ENCODE measurements at regions not wholly inside any gene's neighbourhood (a gene's known extent, or its start where the extent isn't known, plus 50 kb on each side); places are given as distances from the start of the nearest gene placed in this dataset.

DNA sequence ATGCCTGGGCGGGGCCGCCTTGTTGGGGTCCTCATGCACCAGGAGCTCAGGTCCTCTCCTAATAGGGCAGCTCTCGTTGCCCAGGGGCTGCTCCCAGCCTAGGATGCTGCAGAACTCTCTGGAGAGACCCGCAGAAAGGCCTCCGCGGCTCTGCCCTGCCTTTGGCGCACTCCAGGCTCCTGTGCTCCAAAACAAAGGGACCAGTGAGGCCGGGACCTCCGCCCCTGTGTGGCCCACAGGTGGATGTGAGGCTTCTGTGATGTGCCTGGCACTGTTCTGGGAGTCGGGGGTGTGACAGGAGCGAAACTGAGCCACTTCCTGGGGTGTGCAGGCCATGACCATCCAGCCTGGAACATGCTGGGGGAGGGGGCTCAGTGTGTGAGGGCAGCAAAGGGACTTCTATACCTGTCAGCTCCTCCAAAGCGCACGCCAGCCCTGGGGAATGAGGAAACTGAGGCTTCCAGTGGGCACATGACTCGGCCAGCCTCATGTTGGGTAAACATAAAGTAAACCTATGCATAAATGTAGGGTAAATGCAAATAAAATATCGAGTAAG is 153.2 kb downstream of the IRF8 start:
- TF ChIP-seq, protein P1, sequence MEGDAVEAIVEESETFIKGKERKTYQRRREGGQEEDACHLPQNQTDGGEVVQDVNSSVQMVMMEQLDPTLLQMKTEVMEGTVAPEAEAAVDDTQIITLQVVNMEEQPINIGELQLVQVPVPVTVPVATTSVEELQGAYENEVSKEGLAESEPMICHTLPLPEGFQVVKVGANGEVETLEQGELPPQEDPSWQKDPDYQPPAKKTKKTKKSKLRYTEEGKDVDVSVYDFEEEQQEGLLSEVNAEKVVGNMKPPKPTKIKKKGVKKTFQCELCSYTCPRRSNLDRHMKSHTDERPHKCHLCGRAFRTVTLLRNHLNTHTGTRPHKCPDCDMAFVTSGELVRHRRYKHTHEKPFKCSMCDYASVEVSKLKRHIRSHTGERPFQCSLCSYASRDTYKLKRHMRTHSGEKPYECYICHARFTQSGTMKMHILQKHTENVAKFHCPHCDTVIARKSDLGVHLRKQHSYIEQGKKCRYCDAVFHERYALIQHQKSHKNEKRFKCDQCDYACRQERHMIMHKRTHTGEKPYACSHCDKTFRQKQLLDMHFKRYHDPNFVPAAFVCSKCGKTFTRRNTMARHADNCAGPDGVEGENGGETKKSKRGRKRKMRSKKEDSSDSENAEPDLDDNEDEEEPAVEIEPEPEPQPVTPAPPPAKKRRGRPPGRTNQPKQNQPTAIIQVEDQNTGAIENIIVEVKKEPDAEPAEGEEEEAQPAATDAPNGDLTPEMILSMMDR (optimal IDR thresholded peaks at IDR 0.05 in 1 of 3, IDR thresholded peaks at IDR 0.05 in 1 of 3, conservative IDR thresholded peaks at IDR 0.05 in 1 of 3; ENCODE audit: extremely low read depth in 1 of 3, insufficient read depth in 2 of 3, low read length in 3 of 3) = no peak
- no peak for TF ChIP-seq EZH2 (IDR thresholded peaks at IDR 0.05; ENCODE audit: low read length)

All from keratinocyte (primary cell).